Heart right ventricle (tissue), 16 donors: ENCODE measurements at regions not wholly inside any gene's neighbourhood (a gene's known extent, or its start where the extent isn't known, plus 50 kb on each side); places are given as distances from the start of the nearest gene placed in this dataset.
A peak's percentile ranks its signal among the peaks of the same experiment; 100 is the strongest.

Experiments
- ATAC-seq, 8 donors: fragments of 200-7000 bp; cut with Tn5 transposase; one replicate each; pipeline ENCODE4 v1.9.1; 2020; ENCODE audit warnings: mild to moderate bottlenecking in 8 of 8, moderate library complexity in 8 of 8, moderate number of reproducible peaks in 1 of 8
- DNase-seq, 2 donors: peaks; one replicate each; pipeline ENCODE4 v3.0.0-alpha.2; 2020
- H3K27ac ChIP-seq, 10 donors: fragments of 200-600 bp; sonication (generic) in 2 of 10; one replicate each; pipeline versions ENCODE4 v1.5.0 to v1.8.0; 2020 to 2022; ENCODE audit warnings: mild to moderate bottlenecking in 3 of 10
- H3K27me3 ChIP-seq, 7 donors: fragments of 200-600 bp; one replicate each; pipeline ENCODE4 v1.8.0; 2021 to 2022; ENCODE audit warnings: mild to moderate bottlenecking in 2 of 7
- H3K36me3 ChIP-seq, 9 donors: fragments of 200-600 bp; sonication (generic) in 1 of 9; one replicate each; pipeline versions ENCODE4 v1.5.0 to v1.8.0; 2020 to 2022; ENCODE audit warnings: mild to moderate bottlenecking in 2 of 9
- H3K4me1 ChIP-seq, 9 donors: fragments of 200-600 bp; sonication (generic) in 1 of 9; one replicate each; pipeline versions ENCODE4 v1.5.0 to v1.8.0; 2020 to 2022; ENCODE audit warnings: mild to moderate bottlenecking in 4 of 9
- H3K4me3 ChIP-seq, 10 donors: fragments of 200-600 bp; sonication (generic) in 2 of 10; one replicate each; pipeline versions ENCODE4 v1.5.0 to v1.8.0; 2020 to 2022; ENCODE audit warnings: mild to moderate bottlenecking in 7 of 10, moderate library complexity in 2 of 10
- H3K9me3 ChIP-seq, 11 donors: fragments of 200-600 bp in 10 of 11; sonication (generic) in 2 of 11; one replicate each; pipeline versions ENCODE4 v1.5.0 to v1.8.0; 2013 to 2022; ENCODE audit warnings: mild to moderate bottlenecking in 2 of 11, control low read depth in 1 of 11, moderate library complexity in 1 of 11
- CTCF ChIP-seq, 9 donors: fragments of 200-600 bp; sonication (generic) in 2 of 9; IDR thresholded peaks; one replicate each; pipeline versions ENCODE4 v1.5.0 to v1.8.0; 2021 to 2022; ENCODE audit warnings: antibody characterized with exemption in 9 of 9, mild to moderate bottlenecking in 5 of 9, moderate library complexity in 1 of 9
- WGBS, 2 donors: extraction: QIAGEN DNeasy Blood & Tissue Kit; methylation state at CpG; one replicate each; pipeline ENCODE4 v1.1.7; 2013; ENCODE audit warnings: inconsistent platforms in 1 of 2; 5-methylcytosine and 5-hydroxymethylcytosine counted together
- intact Hi-C, 10 donors: fragments of 100-400 bp; cut with DNase I; formaldehyde crosslinking; loops; one replicate each; pipeline versions ENCODE4 v1.11.1 to v1.14.2; 2022
- donor health status: Arrhythmogenic right ventricular cardiomyopathy.
- donor health status: ischemic (EF 13 %, LVEDD 7.1; RV severe dilation, severe dysfunction).
- donor health status: healthy with polysubstance abuse.
- donor health status: DM: no; HTN: yes; CAD: no.
- donor health status: DM: no; HTN: no; CAD: no.
- donor health status: ischemic (EF 25% LVEDD 6.9; RV normal size, moderate dysfunction).
- donor health status: ischemic (EF 25% LVEDD 5.7; RV mildly dilated, moderate dysfunction).
- donor health status: healthy.
- donor health status: DM: yes; HTN: yes; CAD: no.
- donor health status: Ischemic cardiomyopathy.
- donor health status: ischemic (EF 35%, LVEDD 5.7; RV mildly dilated, moderate dysfunction).
- donor health status: nonischemic (EF 11% LVEDD 7.7; RV severe dilation, severe dysfunction).
- donor health status: DM: yes; HTN: yes; CAD: no.
- donor health status: PGD.
- donor health status: ischemic (EF 29% LVEDD 5.4; RV normal size, mild dysfunction).
- donor health status: nonischemic (EF 23%, LVEDD 6.1; RV moderate dilation, normal function).

- no peak for TF ChIP-seq CTCF (IDR thresholded peaks at IDR 0.05)
- WGBS, 2 donors, result 21 to 38% methylated on average over 2 of the region's 2 CpGs
- no peak for DNase-seq
- peak in 5 of 8 donors; percentile 47 to 88 (median 60) for ATAC-seq
- Histone ChIP-seq H3K4me3 (no peak overlapping the region), H3K4me1 (peaks cover 0 to 5% (median 0%) of the 10 kb centered on the region in 9 donors), H3K9me3 (peaks cover 0 to 8% (median 0%) of the 10 kb centered on the region in 11 donors), H3K27me3 (no peaks in the 10 kb centered on the region), H3K27ac (no peak overlapping the region), H3K36me3 (no peaks in the 10 kb centered on the region)
- intact Hi-C loops, result no loop called here
Observed at GRCh38 chr18:35871337-35871736, 101.1 kb upstream of the RMP24 start.

GRCh38 chr18:35875566-35875965 is 96.9 kb upstream of the RMP24 start:
- DNase-seq, result no peak
- TF ChIP-seq CTCF (IDR thresholded peaks at IDR 0.05), result no peak
- no peak overlapping the region for H3K27ac ChIP-seq
- intact Hi-C loops, result no loop called here
- peaks cover 0 to 5% (median 0%) of the 10 kb centered on the region in 9 donors for H3K4me1 ChIP-seq
- H3K27me3 ChIP-seq, result no peaks in the 10 kb centered on the region
- no peak overlapping the region for H3K4me3 ChIP-seq
- ATAC-seq, result no peak
- WGBS, 2 donors, result 82 to 96% methylated on average over 1 of the region's 1 CpG
- no peaks in the 10 kb centered on the region for H3K36me3 ChIP-seq
- peaks cover 0 to 8% (median 0%) of the 10 kb centered on the region in 11 donors for H3K9me3 ChIP-seq

DNA sequence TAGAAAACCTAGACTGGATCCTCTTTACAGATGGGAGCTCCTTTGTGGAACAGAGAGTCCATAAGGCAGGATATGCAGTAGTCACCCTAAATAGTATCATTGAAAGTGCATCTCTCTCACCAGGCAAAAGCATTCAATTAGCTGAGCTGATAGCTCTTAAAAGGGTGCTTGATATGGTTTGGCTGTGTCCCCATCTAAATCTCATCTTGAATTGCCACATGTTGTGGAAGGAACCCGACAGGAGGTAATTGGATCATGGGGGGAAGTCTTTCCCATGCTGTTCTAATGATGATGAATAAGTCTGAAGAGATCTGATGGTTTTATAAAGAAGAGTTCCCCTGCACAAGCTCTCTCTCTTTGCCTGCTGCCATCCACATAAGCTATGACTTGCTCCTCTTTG is 96.2 kb upstream of the RMP24 start:
- Histone ChIP-seq H3K27me3 (no peaks in the 10 kb centered on the region), H3K36me3 (no peaks in the 10 kb centered on the region), H3K4me1 (peaks cover 0 to 2% (median 0%) of the 10 kb centered on the region in 9 donors), H3K4me3 (no peak overlapping the region), H3K27ac (no peak overlapping the region), H3K9me3 (peaks cover 0 to 8% (median 0%) of the 10 kb centered on the region in 11 donors)
- TF ChIP-seq CTCF (IDR thresholded peaks at IDR 0.05), result no peak
- 35 to 65% methylated on average over 1 of the region's 1 CpG for WGBS, 2 donors
- DNase-seq (no peak), ATAC-seq (no peak)
- intact Hi-C loops, result no loop called here

DNA sequence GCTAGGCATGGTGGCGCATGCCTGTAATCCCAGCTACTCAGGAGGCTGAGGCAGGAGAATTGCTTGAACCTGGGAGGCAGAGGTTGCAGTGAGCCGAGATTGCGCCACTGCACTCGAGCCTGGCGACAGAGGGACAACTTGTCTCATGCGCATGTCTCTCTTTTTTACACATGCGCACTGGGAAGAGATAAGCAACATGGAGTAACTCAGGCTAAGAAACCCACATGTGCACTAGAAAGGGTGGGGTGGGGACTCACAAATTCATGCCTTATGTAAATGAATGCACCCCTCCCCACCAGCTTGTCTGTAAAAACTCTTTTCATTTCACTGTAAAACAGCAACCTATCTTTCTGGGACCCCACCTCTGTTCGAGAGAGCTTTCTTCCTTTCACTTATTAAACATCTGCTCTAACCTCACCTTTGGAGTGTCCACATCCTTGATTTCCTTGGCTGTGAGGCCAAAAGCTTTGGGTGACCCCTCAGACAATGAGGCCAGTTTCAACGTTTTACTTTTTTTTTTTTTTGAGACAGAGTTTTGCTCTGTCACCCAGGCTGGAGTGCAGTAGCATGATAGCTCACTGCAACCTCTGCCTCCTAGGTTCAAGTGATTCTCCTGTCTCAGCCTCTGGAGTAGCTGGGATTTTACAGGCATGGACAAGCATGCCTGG is 91.6 kb upstream of the RMP24 start:
- DNase-seq (no peak), ATAC-seq (no peak)
- Histone ChIP-seq H3K4me3 (no peak overlapping the region), H3K27ac (no peak overlapping the region), H3K9me3 (peaks cover 0 to 2% (median 0%) of the 10 kb centered on the region in 11 donors), H3K36me3 (no peaks in the 10 kb centered on the region), H3K4me1 (no peaks in the 10 kb centered on the region), H3K27me3 (no peaks in the 10 kb centered on the region)
- no peak for TF ChIP-seq CTCF (IDR thresholded peaks at IDR 0.05)
- 86 to 93% methylated on average over 9 of the region's 9 CpGs for WGBS, 2 donors
- intact Hi-C loops, result no loop called here
